Naive thymus-derived CD4-positive, alpha-beta T cell (primary cell): ENCODE measurements at regions not wholly inside any gene's neighbourhood (a gene's known extent, or its start where the extent isn't known, plus 50 kb on each side); places are given as distances from the start of the nearest gene placed in this dataset.

Source experiments
- ATAC-seq: fragments of 150-1000 bp; cut with Tn5 transposase; 2 replicates; pipeline ENCODE4 v1.10.0; 2021; ENCODE audit warnings: mild to moderate bottlenecking, moderate library complexity
- CTCF ChIA-PET: fragments of 350-600 bp; sonication (Branson Sonifier 250); formaldehyde crosslinking; loops from one replicate; lab custom pipeline; 2021; ENCODE audit warnings: antibody characterized with exemption; lab: Charles Lee
- POLR2A ChIA-PET: fragments of 350-600 bp; sonication (Branson Sonifier 250); formaldehyde crosslinking; loops from one replicate; lab custom pipeline; 2021; ENCODE audit warnings: antibody characterized with exemption, inconsistent platforms; lab: Charles Lee
- DNase-seq, 9 donors: peaks; one replicate each; pipeline versions ENCODE4 v3.0.0 to v3.0.0-alpha.2; 2020 to 2022; ENCODE audit warnings: mixed read lengths in 1 of 9
- H3K27ac ChIP-seq: one replicate; pipeline ENCODE4 v1.7.0; 2013; ENCODE audit warnings: mild to moderate bottlenecking, low read depth, low read length, moderate library complexity
- H3K27me3 ChIP-seq, 2 donors: one replicate each; pipeline ENCODE4 v1.7.0; 2013; ENCODE audit warnings: low read length in 2 of 2, mild to moderate bottlenecking in 2 of 2, moderate library complexity in 2 of 2; ENCODE audit not compliant: control insufficient read depth in 2 of 2, insufficient read depth in 2 of 2
- H3K36me3 ChIP-seq, 3 experiments: 1 replicate in 2 of 3; 2 replicates in 1 of 3; pipeline ENCODE4 v1.7.0; 2013; ENCODE audit warnings: low read length in 3 of 3, mild to moderate bottlenecking in 3 of 3, moderate library complexity in 1 of 3; ENCODE audit not compliant: insufficient read depth in 3 of 3, control insufficient read depth in 2 of 3
- H3K4me1 ChIP-seq, 2 donors: one replicate each; pipeline ENCODE4 v1.7.0; 2013; ENCODE audit warnings: low read length in 2 of 2, mild to moderate bottlenecking in 2 of 2, moderate library complexity in 1 of 2; ENCODE audit not compliant: control insufficient read depth in 2 of 2, insufficient read depth in 2 of 2
- H3K4me3 ChIP-seq: 2 replicates; pipeline ENCODE4 v1.7.0; 2013; ENCODE audit warnings: mild to moderate bottlenecking, low read length
- H3K9me3 ChIP-seq, 3 experiments: 1 replicate in 2 of 3; 2 replicates in 1 of 3; pipeline ENCODE4 v1.7.0; 2013; ENCODE audit warnings: low read length in 3 of 3; ENCODE audit not compliant: control insufficient read depth in 2 of 3
- H3K27ac Mint-ChIP-seq, 9 donors: one replicate each; pipeline ENCODE4 v1.8.0; 2020 to 2022; ENCODE audit warnings: mixed read lengths in 9 of 9, mild to moderate bottlenecking in 8 of 9, moderate library complexity in 5 of 9, inconsistent platforms in 2 of 9
- H3K27me3 Mint-ChIP-seq, 5 donors: one replicate each; pipeline ENCODE4 v1.8.0; 2021 to 2022; ENCODE audit warnings: mixed read lengths in 5 of 5, mild to moderate bottlenecking in 1 of 5
- H3K36me3 Mint-ChIP-seq, 5 donors: one replicate each; pipeline ENCODE4 v1.8.0; 2020 to 2022; ENCODE audit warnings: mixed read lengths in 5 of 5, mild to moderate bottlenecking in 3 of 5, inconsistent platforms in 1 of 5
- H3K4me1 Mint-ChIP-seq, 7 donors: one replicate each; pipeline ENCODE4 v1.8.0; 2020 to 2022; ENCODE audit warnings: mixed read lengths in 7 of 7, mild to moderate bottlenecking in 3 of 7, inconsistent platforms in 1 of 7
- H3K4me3 Mint-ChIP-seq, 10 donors: one replicate each; pipeline ENCODE4 v1.8.0; 2020 to 2022; ENCODE audit warnings: mild to moderate bottlenecking in 10 of 10, mixed read lengths in 10 of 10, moderate library complexity in 6 of 10, inconsistent platforms in 2 of 10
- H3K9me3 Mint-ChIP-seq, 11 donors: one replicate each; pipeline ENCODE4 v1.8.0; 2020 to 2022; ENCODE audit warnings: mixed read lengths in 11 of 11, mild to moderate bottlenecking in 4 of 11, inconsistent platforms in 1 of 11, moderate library complexity in 1 of 11
- intact Hi-C, 2 donors: fragments of 100-400 bp; cut with micrococcal nuclease; formaldehyde crosslinking; loops; one replicate each; pipeline ENCODE4 v1.15.1; 2023

DNA sequence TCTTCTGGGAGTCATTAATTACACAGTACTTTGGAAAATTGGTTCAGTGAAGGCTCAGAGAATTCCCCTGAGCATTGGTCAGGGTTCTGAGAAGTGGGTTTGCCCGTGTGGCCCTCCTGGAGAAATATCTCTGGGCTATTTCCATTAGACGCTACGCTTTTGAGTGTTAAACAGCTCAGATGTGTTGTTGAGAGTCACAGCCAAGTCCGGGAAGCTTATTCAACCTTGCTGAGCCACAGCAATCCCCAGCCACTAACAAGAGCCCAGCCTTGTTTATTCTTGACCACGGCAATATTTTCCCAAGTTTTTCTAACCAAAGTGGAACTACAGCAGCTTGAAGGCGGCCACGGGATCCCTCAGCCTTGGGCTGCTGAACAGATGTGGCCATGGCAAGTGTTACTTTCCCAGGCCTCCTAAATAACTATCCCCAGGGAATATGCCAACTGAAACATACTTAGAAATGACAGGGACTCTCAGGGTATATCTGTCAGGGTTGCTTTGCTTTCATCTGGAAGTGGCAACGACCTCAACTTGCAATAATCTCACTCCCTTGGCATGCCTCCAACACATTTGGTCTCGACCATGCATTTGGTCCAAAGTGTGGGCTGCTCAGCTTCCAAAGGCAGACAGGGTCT, 214.7 kb downstream of the EMX2 start:
- no peaks in the 10 kb centered on the region for H3K36me3 Mint-ChIP-seq
- no peaks in the 10 kb centered on the region for H3K4me1 ChIP-seq
- DNase-seq = no peak
- H3K9me3 Mint-ChIP-seq = peaks cover 0 to 2% (median 0%) of the 10 kb centered on the region in 11 donors
- ATAC-seq = no peak
- no peak overlapping the region for H3K4me3 Mint-ChIP-seq
- H3K4me1 Mint-ChIP-seq = no peaks in the 10 kb centered on the region
- H3K9me3 ChIP-seq = no peaks in the 10 kb centered on the region
- H3K36me3 ChIP-seq = no peaks in the 10 kb centered on the region
- ChIA-PET POLR2A (no interaction called here), CTCF (no interaction called here)
- no peak overlapping the region for H3K4me3 ChIP-seq
- intact Hi-C loops = no loop called here
- H3K27me3 Mint-ChIP-seq = peaks cover 0 to 23% (median 18%) of the 10 kb centered on the region in 5 donors
- no peaks in the 10 kb centered on the region for H3K27me3 ChIP-seq
- H3K27ac ChIP-seq = no peak overlapping the region
- H3K27ac Mint-ChIP-seq = no peak overlapping the region

DNA sequence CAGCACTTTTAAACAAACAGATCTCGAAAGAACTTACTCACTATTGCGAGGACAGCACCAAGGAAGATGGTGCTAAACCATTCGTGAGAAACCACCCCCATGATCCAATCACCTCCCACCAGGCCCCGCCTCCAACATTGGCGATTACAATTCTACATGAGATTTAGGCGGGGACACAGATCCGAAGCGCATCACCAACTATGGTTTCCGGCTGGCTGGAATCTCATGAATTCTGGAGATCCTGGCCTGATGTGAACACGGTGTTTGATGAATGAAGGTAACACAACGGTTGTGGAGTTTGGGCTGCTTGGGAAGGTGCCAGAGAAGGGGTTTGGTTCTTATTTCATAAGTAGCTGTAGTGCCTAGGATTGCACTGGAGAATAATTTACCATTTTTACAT, 216.7 kb downstream of the EMX2 start:
- H3K36me3 Mint-ChIP-seq = no peaks in the 10 kb centered on the region
- no peak overlapping the region for H3K27ac Mint-ChIP-seq
- no peak overlapping the region for H3K4me3 ChIP-seq
- H3K4me1 ChIP-seq = no peaks in the 10 kb centered on the region
- peaks cover 0 to 2% (median 0%) of the 10 kb centered on the region in 11 donors for H3K9me3 Mint-ChIP-seq
- POLR2A ChIA-PET = no interaction called here
- peaks cover 0 to 31% (median 29%) of the 10 kb centered on the region in 5 donors for H3K27me3 Mint-ChIP-seq
- intact Hi-C loops = no loop called here
- ATAC-seq = no peak
- H3K27ac ChIP-seq = no peak overlapping the region
- no peak overlapping the region for H3K4me3 Mint-ChIP-seq
- DNase-seq = no peak
- no peaks in the 10 kb centered on the region for H3K9me3 ChIP-seq
- H3K36me3 ChIP-seq = no peaks in the 10 kb centered on the region
- peaks cover 0 to 1% (median 0%) of the 10 kb centered on the region in 7 donors for H3K4me1 Mint-ChIP-seq
- CTCF ChIA-PET = no interaction called here
- no peaks in the 10 kb centered on the region for H3K27me3 ChIP-seq

DNA sequence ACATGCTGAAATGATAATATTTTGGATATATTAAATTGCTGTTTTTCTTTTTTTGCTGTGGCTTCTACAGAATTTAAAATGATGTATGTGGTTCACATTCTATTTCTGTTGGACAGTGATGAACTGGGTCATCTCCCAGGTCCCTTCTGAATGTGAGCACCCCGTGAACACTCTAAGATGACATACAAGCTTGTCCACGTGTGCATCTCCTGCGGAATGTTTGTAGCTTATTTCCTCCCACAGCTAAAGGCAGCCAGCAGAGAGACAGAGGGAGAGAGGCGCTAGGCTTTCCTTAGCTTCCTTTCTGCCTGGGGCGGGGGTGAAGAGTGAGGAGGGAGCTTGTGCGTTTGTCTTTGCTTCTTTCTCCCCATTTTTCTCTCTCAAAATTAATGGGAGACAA, 219.1 kb downstream of the EMX2 start:
- Mint-ChIP-seq H3K4me3 (no peak overlapping the region), H3K27ac (no peak overlapping the region), H3K4me1 (peaks cover 0 to 1% (median 0%) of the 10 kb centered on the region in 7 donors), H3K36me3 (no peaks in the 10 kb centered on the region), H3K9me3 (peaks cover 0 to 2% (median 0%) of the 10 kb centered on the region in 11 donors), H3K27me3 (peaks cover 2 to 30% (median 25%) of the 10 kb centered on the region in 5 donors)
- DNase-seq (no peak), ATAC-seq (no peak)
- no peaks in the 10 kb centered on the region for H3K27me3 ChIP-seq
- H3K27ac ChIP-seq = no peak overlapping the region
- intact Hi-C loops = no loop called here
- ChIA-PET CTCF (no interaction called here), POLR2A (no interaction called here)
- no peaks in the 10 kb centered on the region for H3K4me1 ChIP-seq
- no peak overlapping the region for H3K4me3 ChIP-seq
- H3K9me3 ChIP-seq = no peaks in the 10 kb centered on the region
- H3K36me3 ChIP-seq = no peaks in the 10 kb centered on the region

DNA sequence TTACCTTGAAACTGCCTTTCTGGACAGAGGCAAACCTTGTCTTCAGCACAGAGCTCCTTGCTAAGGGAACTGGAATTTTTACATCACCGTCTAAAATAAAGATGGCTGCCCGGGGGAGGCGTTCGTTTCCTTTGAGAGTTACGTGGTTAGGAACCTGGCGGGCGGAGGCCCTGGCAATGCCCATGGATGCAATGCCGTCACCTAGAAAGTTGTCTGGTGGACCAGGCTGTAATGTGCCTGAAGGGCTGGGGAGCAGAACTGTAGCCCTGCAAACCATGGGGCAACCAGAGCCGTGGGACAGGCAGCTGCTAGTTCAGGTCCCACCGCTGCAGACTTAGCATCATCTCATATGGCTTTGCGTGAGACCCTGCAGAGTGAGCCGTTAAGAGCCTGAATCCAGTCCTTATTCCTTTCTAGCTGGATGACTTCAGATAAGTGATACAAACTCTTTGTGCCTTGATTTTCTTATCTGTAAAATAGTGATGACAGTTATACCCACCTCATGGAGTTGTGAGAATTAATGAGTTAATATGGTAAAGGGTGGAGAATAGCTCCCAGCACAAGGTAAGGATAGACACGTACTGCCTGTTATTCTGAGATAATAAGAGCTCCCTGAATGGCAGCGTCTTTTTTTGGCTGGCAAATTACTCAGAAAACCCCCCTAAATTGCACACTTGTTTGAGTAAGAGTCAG, 219.7 kb downstream of the EMX2 start:
- H3K27me3 Mint-ChIP-seq = peaks cover 2 to 30% (median 25%) of the 10 kb centered on the region in 5 donors
- H3K9me3 Mint-ChIP-seq = peaks cover 0 to 2% (median 0%) of the 10 kb centered on the region in 11 donors
- peaks cover 0 to 1% (median 0%) of the 10 kb centered on the region in 7 donors for H3K4me1 Mint-ChIP-seq
- H3K36me3 Mint-ChIP-seq = no peaks in the 10 kb centered on the region
- DNase-seq = no peak
- Histone ChIP-seq H3K27me3 (no peaks in the 10 kb centered on the region), H3K36me3 (no peaks in the 10 kb centered on the region), H3K9me3 (no peaks in the 10 kb centered on the region), H3K4me1 (no peaks in the 10 kb centered on the region), H3K27ac (no peak overlapping the region), H3K4me3 (no peak overlapping the region)
- intact Hi-C loops = no loop called here
- H3K4me3 Mint-ChIP-seq = no peak overlapping the region
- no peak overlapping the region for H3K27ac Mint-ChIP-seq
- ChIA-PET POLR2A (no interaction called here), CTCF (no interaction called here)
- ATAC-seq = no peak

DNA sequence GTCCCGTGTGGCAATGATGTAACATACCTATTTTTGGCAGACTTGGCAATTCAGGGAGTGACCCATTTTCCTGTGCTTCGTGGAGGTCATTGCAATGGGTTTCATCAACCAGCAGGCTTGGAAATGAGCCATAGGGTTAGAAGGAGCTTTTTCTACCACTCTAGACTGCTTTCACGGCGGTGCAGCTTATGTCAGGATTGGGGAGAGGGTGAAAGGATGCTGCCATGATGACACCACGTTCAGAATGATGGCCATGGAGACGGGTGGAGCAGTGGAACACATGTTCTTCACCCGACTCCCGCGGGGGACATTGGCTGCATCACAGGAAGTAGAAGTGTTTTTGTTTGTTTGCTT, 220.2 kb downstream of the EMX2 start:
- ChIA-PET CTCF (interaction anchor here (0.7 kb wide), 1 partner anchor 1242 kb away, joined by 3 read pairs; no protein-coding TSS in a partner anchor), POLR2A (no interaction called here)
- Histone ChIP-seq H3K9me3 (no peaks in the 10 kb centered on the region), H3K27ac (no peak overlapping the region), H3K27me3 (no peaks in the 10 kb centered on the region), H3K4me3 (no peak overlapping the region), H3K4me1 (no peaks in the 10 kb centered on the region), H3K36me3 (no peaks in the 10 kb centered on the region)
- Mint-ChIP-seq H3K36me3 (no peaks in the 10 kb centered on the region), H3K4me1 (peaks cover 0 to 1% (median 0%) of the 10 kb centered on the region in 7 donors), H3K9me3 (peaks cover 0 to 2% (median 0%) of the 10 kb centered on the region in 11 donors), H3K27ac (no peak overlapping the region), H3K27me3 (peaks cover 2 to 34% (median 25%) of the 10 kb centered on the region in 5 donors), H3K4me3 (no peak overlapping the region)
- DNase-seq (no peak), ATAC-seq (no peak)
- intact Hi-C loops = no loop called here

DNA sequence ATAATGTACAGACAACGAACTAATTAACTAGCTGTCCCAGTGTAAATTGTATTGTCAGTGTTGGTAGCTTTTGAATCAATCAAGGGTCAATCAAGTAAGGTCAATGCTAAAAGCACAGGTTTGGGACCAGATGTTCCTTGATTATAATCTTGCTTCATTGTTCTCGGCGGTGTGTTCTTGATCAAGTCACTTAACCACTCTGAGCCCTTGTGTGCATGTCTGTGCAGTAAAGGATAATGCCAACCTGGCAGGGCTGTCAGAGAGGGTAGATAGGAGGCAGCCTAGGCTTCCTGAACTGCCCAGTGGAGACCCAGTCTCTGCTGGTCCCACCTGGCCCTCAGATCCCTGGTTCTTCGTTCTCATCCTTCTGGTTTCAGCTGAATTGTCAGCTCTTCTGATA, 221.0 kb downstream of the EMX2 start:
- Histone ChIP-seq H3K27me3 (no peaks in the 10 kb centered on the region), H3K4me3 (no peak overlapping the region), H3K27ac (no peak overlapping the region), H3K4me1 (no peaks in the 10 kb centered on the region), H3K9me3 (no peaks in the 10 kb centered on the region), H3K36me3 (no peaks in the 10 kb centered on the region)
- ChIA-PET CTCF (interaction anchor here (0.7 kb wide), 1 partner anchor 1242 kb away, joined by 3 read pairs; no protein-coding TSS in a partner anchor), POLR2A (no interaction called here)
- Mint-ChIP-seq H3K27ac (no peak overlapping the region), H3K4me3 (no peak overlapping the region), H3K9me3 (peaks cover 0 to 2% (median 0%) of the 10 kb centered on the region in 11 donors), H3K4me1 (peaks cover 0 to 1% (median 0%) of the 10 kb centered on the region in 7 donors), H3K36me3 (no peaks in the 10 kb centered on the region), H3K27me3 (peaks cover 4 to 32% (median 25%) of the 10 kb centered on the region in 5 donors)
- DNase-seq = no peak
- intact Hi-C loops = no loop called here
- ATAC-seq = no peak
